ENCODE measurements at regions not wholly inside any gene's neighbourhood (a gene's known extent, or its start where the extent isn't known, plus 50 kb on each side); places are given as distances from the start of the nearest gene placed in this dataset.

GRCh38 chrX:39311646-39312045 lies 510.4 kb downstream of the MID1IP1 start:
- TF ChIP-seq CTCF (conservative IDR thresholded peaks at IDR 0.05; ENCODE audit: low read depth, low read length): no peak
- DNase-seq (ENCODE audit: low read depth): no peak

GRCh38 chrX:39313146-39313545 lies 511.9 kb downstream of the MID1IP1 start:
- no peak for DNase-seq (ENCODE audit: low read depth)
- TF ChIP-seq CTCF (conservative IDR thresholded peaks at IDR 0.05; ENCODE audit: low read depth, low read length): no peak
- H3K4me3 ChIP-seq (ENCODE audit: low read depth, low read length): no peak overlapping the region

More at GRCh38 chrX:39311646-39312045, 510.4 kb downstream of the MID1IP1 start:
- no peak overlapping the region for H3K4me3 ChIP-seq (ENCODE audit: low read depth, low read length)

GRCh38 chrX:39318506-39319343 lies 517.5 kb downstream of the MID1IP1 start:
- TF ChIP-seq CTCF (conservative IDR thresholded peaks at IDR 0.05; ENCODE audit: low read depth, low read length): no peak
- H3K4me3 ChIP-seq (ENCODE audit: low read depth, low read length): no peak overlapping the region
- no peak for DNase-seq (ENCODE audit: low read depth)

GRCh38 chrX:39320165-39320564 lies 518.9 kb downstream of the MID1IP1 start:
- DNase-seq (ENCODE audit: low read depth): no peak
- no peak for TF ChIP-seq CTCF (conservative IDR thresholded peaks at IDR 0.05; ENCODE audit: low read depth, low read length)

GRCh38 chrX:39322496-39322895 lies 521.2 kb downstream of the MID1IP1 start:
- H3K4me3 ChIP-seq (ENCODE audit: low read depth, low read length): no peak overlapping the region
- no peak for DNase-seq (ENCODE audit: low read depth)
- TF ChIP-seq CTCF (conservative IDR thresholded peaks at IDR 0.05; ENCODE audit: low read depth, low read length): no peak

More at GRCh38 chrX:39320165-39320564, 518.9 kb downstream of the MID1IP1 start:
- no peak overlapping the region for H3K4me3 ChIP-seq (ENCODE audit: low read depth, low read length)

- TF ChIP-seq CTCF (conservative IDR thresholded peaks at IDR 0.05; ENCODE audit: low read depth, low read length): no peak
Measured at GRCh38 chrX:39324233-39324930, 523.1 kb downstream of the MID1IP1 start.

More at GRCh38 chrX:39324233-39324930, 523.1 kb downstream of the MID1IP1 start:
- H3K4me3 ChIP-seq (ENCODE audit: low read depth, low read length): no peak overlapping the region
- no peak for DNase-seq (ENCODE audit: low read depth)
